GM12865 (cell line): ENCODE measurements at regions not wholly inside any gene's neighbourhood (a gene's known extent, or its start where the extent isn't known, plus 50 kb on each side); places are given as distances from the start of the nearest gene placed in this dataset.

ENCODE experiments used
- DNase-seq: peaks from one replicate; pipeline ENCODE4 v3.0.0; 2010; ENCODE audit warnings: low read depth
- H3K4me3 ChIP-seq: 2 replicates; pipeline ENCODE4 v1.5.1; 2011; ENCODE audit warnings: mild to moderate bottlenecking, low read depth, low read length, control low read depth
- TF ChIP-seq, protein P1 (sequence below): IDR thresholded peaks from 2 replicates; pipeline ENCODE4 v1.5.1; 2011; ENCODE audit warnings: low read length, control low read depth, low read depth, inconsistent platforms; ENCODE audit not compliant: insufficient read depth; ENCODE audit errors: missing control alignments

DNA sequence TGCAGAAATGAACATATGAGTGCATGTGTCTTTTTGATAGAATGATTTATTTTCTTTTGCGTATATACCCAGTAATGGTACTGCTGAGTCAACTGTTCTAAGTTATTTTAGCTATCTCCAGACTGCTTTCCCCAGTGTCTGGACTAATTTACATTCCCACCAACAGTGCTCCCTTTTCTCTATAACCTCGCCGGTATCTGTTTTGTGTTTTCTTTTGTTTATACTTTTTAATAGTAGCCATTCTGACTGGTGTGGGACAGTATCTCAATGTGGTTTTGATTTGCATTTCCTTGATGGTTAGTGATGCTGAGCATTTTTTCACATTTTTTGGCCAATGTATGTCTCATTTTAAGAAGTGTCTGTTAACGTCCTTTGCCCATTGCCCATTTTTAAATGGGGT lies 218.6 kb upstream of the KCNIP4 start:
- no peak for DNase-seq
- TF ChIP-seq, protein P1, sequence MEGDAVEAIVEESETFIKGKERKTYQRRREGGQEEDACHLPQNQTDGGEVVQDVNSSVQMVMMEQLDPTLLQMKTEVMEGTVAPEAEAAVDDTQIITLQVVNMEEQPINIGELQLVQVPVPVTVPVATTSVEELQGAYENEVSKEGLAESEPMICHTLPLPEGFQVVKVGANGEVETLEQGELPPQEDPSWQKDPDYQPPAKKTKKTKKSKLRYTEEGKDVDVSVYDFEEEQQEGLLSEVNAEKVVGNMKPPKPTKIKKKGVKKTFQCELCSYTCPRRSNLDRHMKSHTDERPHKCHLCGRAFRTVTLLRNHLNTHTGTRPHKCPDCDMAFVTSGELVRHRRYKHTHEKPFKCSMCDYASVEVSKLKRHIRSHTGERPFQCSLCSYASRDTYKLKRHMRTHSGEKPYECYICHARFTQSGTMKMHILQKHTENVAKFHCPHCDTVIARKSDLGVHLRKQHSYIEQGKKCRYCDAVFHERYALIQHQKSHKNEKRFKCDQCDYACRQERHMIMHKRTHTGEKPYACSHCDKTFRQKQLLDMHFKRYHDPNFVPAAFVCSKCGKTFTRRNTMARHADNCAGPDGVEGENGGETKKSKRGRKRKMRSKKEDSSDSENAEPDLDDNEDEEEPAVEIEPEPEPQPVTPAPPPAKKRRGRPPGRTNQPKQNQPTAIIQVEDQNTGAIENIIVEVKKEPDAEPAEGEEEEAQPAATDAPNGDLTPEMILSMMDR = no peak
- no peak overlapping the region for H3K4me3 ChIP-seq

GRCh38 chr4:22162454-22162853 lies 213.9 kb upstream of the KCNIP4 start:
- H3K4me3 ChIP-seq = no peak overlapping the region
- TF ChIP-seq, protein P1 = no peak
- DNase-seq = no peak

- H3K4me3 ChIP-seq = no peak overlapping the region
- no peak for DNase-seq
- TF ChIP-seq, protein P1 = no peak
Observed at GRCh38 chr4:22130741-22131140, 182.2 kb upstream of the KCNIP4 start.

DNA sequence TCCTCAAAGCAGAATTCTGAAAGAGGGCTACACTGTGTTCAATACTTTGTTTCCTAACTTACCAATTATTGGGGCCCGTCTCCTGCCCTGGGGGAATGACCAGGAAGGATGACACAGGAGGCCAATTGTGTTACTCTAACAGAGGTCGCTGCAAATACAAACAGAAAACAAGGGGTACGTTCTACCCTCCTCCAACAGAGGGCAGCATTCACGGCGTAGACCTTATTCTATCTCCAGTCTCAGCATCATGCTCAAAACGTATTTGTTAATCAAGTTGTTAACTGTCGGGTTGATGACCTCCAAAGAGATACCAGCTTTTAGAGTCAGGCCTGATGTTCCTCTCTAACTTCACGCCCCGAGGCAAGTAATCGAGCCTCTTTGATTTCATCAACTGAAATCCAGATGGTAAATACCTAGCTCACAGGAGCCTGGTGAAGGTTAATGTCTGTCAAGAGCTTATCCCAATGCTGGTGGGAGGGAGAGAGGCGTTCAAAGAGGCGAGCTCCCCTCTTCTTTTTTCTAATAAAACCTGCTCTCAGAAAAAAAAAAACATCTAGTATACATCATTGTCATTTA lies 181.0 kb upstream of the KCNIP4 start:
- H3K4me3 ChIP-seq = no peak overlapping the region
- TF ChIP-seq, protein P1 = peak; percentile 49
- DNase-seq = peak; percentile 33

- H3K4me3 ChIP-seq = no peak overlapping the region
- no peak for DNase-seq
- TF ChIP-seq, protein P1 = no peak
Observed at GRCh38 chr4:22122062-22122461, 173.5 kb upstream of the KCNIP4 start.

GRCh38 chr4:22115262-22115661 lies 166.7 kb upstream of the KCNIP4 start:
- DNase-seq = no peak
- H3K4me3 ChIP-seq = no peak overlapping the region
- TF ChIP-seq, protein P1 = no peak

DNA sequence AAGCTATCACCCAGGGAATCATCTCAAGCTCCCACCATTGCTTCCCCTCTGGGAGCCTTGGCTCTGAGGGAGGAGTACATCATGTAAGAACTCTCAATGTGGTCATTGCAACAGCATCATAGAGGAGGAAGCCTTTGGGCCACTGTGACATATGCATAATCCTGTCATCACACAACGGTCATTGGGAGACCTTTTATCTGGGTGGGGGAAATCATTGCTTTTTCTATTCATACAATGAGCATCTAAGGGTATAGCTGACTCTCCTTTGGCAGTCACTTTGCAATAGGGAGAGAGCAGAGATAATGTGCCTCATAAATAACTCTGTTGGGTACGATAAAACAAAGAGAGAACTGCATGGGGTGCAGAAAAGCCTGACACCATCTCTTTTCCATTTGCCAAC lies 155.2 kb upstream of the KCNIP4 start:
- TF ChIP-seq, protein P1 = no peak
- no peak for DNase-seq
- H3K4me3 ChIP-seq = no peak overlapping the region
